GM23338 (cell line): ENCODE measurements at regions not wholly inside any gene's neighbourhood (a gene's known extent, or its start where the extent isn't known, plus 50 kb on each side); places are given as distances from the start of the nearest gene placed in this dataset.
A peak's percentile ranks its signal among the peaks of the same experiment; 100 is the strongest.
"Not testable (repeated sequence)": the region's sequence is repeated elsewhere in the genome, so short reads cannot be mapped to it uniquely, and the experiment has no call there.

ENCODE experiments used
- ATAC-seq: fragments of 200-7000 bp; cut with Tn5 transposase; 3 replicates; pipeline ENCODE4 v1.9.1; 2020
- DNase-seq: peaks from one replicate; pipeline ENCODE4 v3.0.0-alpha.2; 2015; ENCODE audit warnings: low spot score
- H2AFZ ChIP-seq: fragments of 200-600 bp; sonication (generic); 2 replicates; pipeline ENCODE4 v1.8.0; 2016; ENCODE audit warnings: antibody characterized with exemption, mild to moderate bottlenecking, moderate library complexity
- H3F3A ChIP-seq: fragments of 200-600 bp; sonication (generic); replicated peaks from 2 replicates; pipeline ENCODE4 v1.8.0; 2017; ENCODE audit warnings: antibody characterized with exemption, mixed run types, low read depth
- H3K27ac ChIP-seq: fragments of 200-600 bp; sonication (generic); 2 replicates; pipeline ENCODE4 v1.6.1; 2016; ENCODE audit warnings: low read depth
- H3K27me3 ChIP-seq: fragments of 200-600 bp; sonication (generic); 2 replicates; pipeline ENCODE4 v1.8.0; 2016; ENCODE audit warnings: mild to moderate bottlenecking, mixed run types, moderate library complexity; ENCODE audit not compliant: insufficient read depth
- H3K36me3 ChIP-seq: fragments of 200-600 bp; sonication (generic); 2 replicates; pipeline ENCODE4 v1.8.0; 2016; ENCODE audit warnings: mild to moderate bottlenecking; ENCODE audit not compliant: insufficient read depth
- H3K4me1 ChIP-seq: fragments of 200-600 bp; sonication (generic); 2 replicates; pipeline ENCODE4 v1.8.0; 2016; ENCODE audit warnings: mild to moderate bottlenecking, moderate library complexity; ENCODE audit not compliant: insufficient read depth
- H3K4me2 ChIP-seq: fragments of 200-600 bp; sonication (generic); 2 replicates; pipeline ENCODE4 v1.7.1; 2017; ENCODE audit warnings: mixed run types
- H3K4me3 ChIP-seq: fragments of 200-600 bp; sonication (generic); 2 replicates; pipeline ENCODE4 v1.6.1; 2016; ENCODE audit warnings: mixed run types
- H3K79me2 ChIP-seq: fragments of 200-600 bp; sonication (generic); replicated peaks from 2 replicates; pipeline ENCODE4 v1.8.0; 2017; ENCODE audit warnings: mild to moderate bottlenecking; ENCODE audit not compliant: insufficient read depth
- H3K9me2 ChIP-seq: fragments of 200-600 bp; sonication (generic); 2 replicates; pipeline ENCODE4 v1.8.0; 2017; ENCODE audit not compliant: insufficient read depth
- H4K20me1 ChIP-seq: fragments of 200-600 bp; sonication (generic); replicated peaks from 2 replicates; pipeline ENCODE4 v1.8.0; 2017; ENCODE audit warnings: mild to moderate bottlenecking; ENCODE audit not compliant: insufficient read depth
- H3K27ac Mint-ChIP-seq: 2 replicates; pipeline ENCODE4 v1.8.0; 2020; ENCODE audit warnings: inconsistent platforms, mild to moderate bottlenecking, moderate library complexity, mixed read lengths
- H3K27me3 Mint-ChIP-seq: 3 replicates; pipeline ENCODE4 v1.8.0; 2022; ENCODE audit warnings: low read depth, mild to moderate bottlenecking, moderate library complexity, mixed read lengths, inconsistent platforms; ENCODE audit not compliant: insufficient read depth, poor library complexity
- H3K36me3 Mint-ChIP-seq: 3 replicates; pipeline ENCODE4 v1.8.0; 2021; ENCODE audit warnings: low read depth, mild to moderate bottlenecking, inconsistent platforms, moderate library complexity, mixed read lengths
- H3K4me1 Mint-ChIP-seq: 3 replicates; pipeline ENCODE4 v1.8.0; 2020; ENCODE audit warnings: mild to moderate bottlenecking, inconsistent platforms, mixed read lengths
- H3K4me3 Mint-ChIP-seq: 3 replicates; pipeline ENCODE4 v1.8.0; 2021; ENCODE audit warnings: moderate library complexity, mild to moderate bottlenecking, inconsistent platforms, mixed read lengths
- H3K9me3 Mint-ChIP-seq: 3 replicates; pipeline ENCODE4 v1.8.0; 2020; ENCODE audit warnings: moderate library complexity, mild to moderate bottlenecking, inconsistent platforms, mixed read lengths
- ETS1 ChIP-seq: IDR thresholded peaks from 2 replicates; pipeline ENCODE4 v1.6.1; 2016; ENCODE audit warnings: antibody characterized with exemption
- JUNB ChIP-seq: IDR thresholded peaks from one replicate; pipeline ENCODE4 v1.6.1; 2016; ENCODE audit warnings: antibody characterized with exemption; ENCODE audit not compliant: unreplicated experiment
- ZNF462 ChIP-seq: fragments of 250-450 bp; sonication (Bioruptor Pico); IDR thresholded peaks from 2 replicates; pipeline ENCODE4 v1.5.0; 2020; ENCODE audit warnings: mild to moderate bottlenecking, moderate library complexity

- no peak overlapping the region for H3K27ac Mint-ChIP-seq
- peaks cover 4% of the 10 kb centered on the region; the same call in 2 of the 3 replicates for H3K9me3 Mint-ChIP-seq
- Histone ChIP-seq H3F3A (no peaks in the 10 kb centered on the region), H3K4me1 (no peaks in the 10 kb centered on the region), H4K20me1 (no peaks in the 10 kb centered on the region), H3K4me3 (no peak overlapping the region), H3K4me2 (no peak overlapping the region), H3K36me3 (no peaks in the 10 kb centered on the region), H3K79me2 (no peaks in the 10 kb centered on the region), H3K27me3 (no peaks in the 10 kb centered on the region), H2AFZ (no peak overlapping the region), H3K9me2 (0 out of 2 replicates have a peak, but pooled peaks cover 5% of the 10 kb centered on the region), H3K27ac (no peak overlapping the region)
- no peaks in the 10 kb centered on the region for H3K27me3 Mint-ChIP-seq
- no peak overlapping the region for H3K4me3 Mint-ChIP-seq
- no peak for DNase-seq
- H3K36me3 Mint-ChIP-seq = no peaks in the 10 kb centered on the region
- no peak for TF ChIP-seq JUNB
- no peak for TF ChIP-seq ETS1
- no peak for TF ChIP-seq ZNF462
- no peaks in the 10 kb centered on the region for H3K4me1 Mint-ChIP-seq
- no peak for ATAC-seq
Measured at GRCh38 chr10:18949391-18949790, 99.2 kb upstream of the MALRD1 start.

- not testable (repeated sequence) for H3K27ac Mint-ChIP-seq, H3K79me2 ChIP-seq, H3K9me2 ChIP-seq, H3K27ac ChIP-seq, H3K4me3 ChIP-seq, H3K4me3 Mint-ChIP-seq, H4K20me1 ChIP-seq, H3K9me3 Mint-ChIP-seq, H3K27me3 ChIP-seq, H3K4me1 Mint-ChIP-seq, H3K27me3 Mint-ChIP-seq, H3K4me2 ChIP-seq, H3K36me3 ChIP-seq, DNase-seq, ATAC-seq, H3K36me3 Mint-ChIP-seq, H3K4me1 ChIP-seq, H3F3A ChIP-seq
- H2AFZ ChIP-seq = peak overlapping the region; percentile 84; the same call in 1 of the 2 replicates
Measured at GRCh38 chr10:18951072-18951823, 97.4 kb upstream of the MALRD1 start.
